ENCODE measurements at regions not wholly inside any gene's neighbourhood (a gene's known extent, or its start where the extent isn't known, plus 50 kb on each side); places are given as distances from the start of the nearest gene placed in this dataset.

DNA sequence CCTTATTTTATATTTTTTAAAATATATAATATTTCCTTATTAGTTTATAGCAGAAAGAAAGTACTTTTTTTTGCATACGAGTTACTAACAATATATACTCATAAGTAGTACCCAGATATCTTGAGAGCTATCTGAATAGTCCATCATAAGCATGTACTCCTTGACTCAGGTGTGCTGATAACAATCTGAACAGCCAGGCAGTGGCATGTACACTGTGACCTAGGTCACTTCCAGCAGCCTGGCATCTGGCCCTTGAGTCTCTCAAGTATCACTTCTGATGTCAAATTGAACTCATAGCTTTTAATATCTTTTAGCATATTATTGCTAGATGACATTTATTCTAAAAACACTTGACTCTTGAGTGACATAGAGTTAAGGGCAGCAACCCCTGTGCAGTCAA, 1576.7 kb downstream of the SLITRK1 start:
- Histone ChIP-seq H3K27me3 (ENCODE audit: control insufficient read depth, insufficient read depth, low read length) (no peaks in the 10 kb centered on the region), H3K36me3 (ENCODE audit: control insufficient read depth, insufficient read depth, low read length) (no peaks in the 10 kb centered on the region), H3K9ac (ENCODE audit: low read depth, low read length) (no peak overlapping the region), H3K4me1 (ENCODE audit: control insufficient read depth, insufficient read depth, low read length) (no peaks in the 10 kb centered on the region), H3K18ac (ENCODE audit: low read depth, low read length) (no peak overlapping the region), H2AK9ac (replicated peaks; ENCODE audit: low read depth, low read length, poor library complexity) (no peak overlapping the region), H3K4ac (ENCODE audit: low read depth, low read length) (no peak overlapping the region), H4K5ac (ENCODE audit: low read depth, low read length) (no peak overlapping the region), H2AFZ (replicated peaks; ENCODE audit: low read length, poor library complexity) (no peak overlapping the region), H3K9me1 (ENCODE audit: insufficient read depth, low read length) (no peaks in the 10 kb centered on the region), H3K56ac (ENCODE audit: extremely low read depth, insufficient read depth, low read length) (no peak overlapping the region), H3K27ac (ENCODE audit: insufficient read depth, low read length) (no peak overlapping the region), H3K4me3 (ENCODE audit: insufficient read depth, low read depth, low read length) (no peak overlapping the region), H2BK5ac (ENCODE audit: low read depth, low read length, poor library complexity, severe bottlenecking) (no peak overlapping the region), H3K14ac (replicated peaks; ENCODE audit: low read depth, low read length) (no peak overlapping the region), H2BK15ac (ENCODE audit: low read depth, low read length) (no peak overlapping the region), H4K91ac (ENCODE audit: insufficient read depth, low read depth, low read length) (no peak overlapping the region), H3K4me2 (ENCODE audit: low read depth, low read length) (no peak overlapping the region), H3K79me1 (ENCODE audit: low read depth in 1 of 2, low read length in 2 of 2) (no peaks in the 10 kb centered on the region), H2BK20ac (ENCODE audit: low read depth, low read length) (no peak overlapping the region), H3K9me3 (ENCODE audit: control insufficient read depth, insufficient read depth, low read length) (peaks cover 5% of the 10 kb centered on the region), H3K23ac (ENCODE audit: low read depth, low read length) (no peak overlapping the region), H4K20me1 (ENCODE audit: insufficient read depth, low read length) (no peaks in the 10 kb centered on the region), H2AK5ac (ENCODE audit: low read depth, low read length) (no peak overlapping the region), H4K8ac (ENCODE audit: low read depth in 2 of 2, low read length in 2 of 2) (no peak overlapping the region), H2BK120ac (ENCODE audit: low read depth, low read length) (no peak overlapping the region)
- DNase-seq (no peak), ATAC-seq (ENCODE audit: low read depth) (no peak)
- in situ Hi-C loops (cut with MboI; ENCODE audit: low sequenced_read_pairs) = no loop called here
- dilution Hi-C loops (cut with HindIII; ENCODE audit: low sequenced_read_pairs, unreplicated experiment) = no loop called here
- TF ChIP-seq MAFK (IDR thresholded peaks at IDR 0.05; ENCODE audit: low read depth, low read length) (no peak), CHD1 (IDR thresholded peaks at IDR 0.05; ENCODE audit: low read depth, low read length) (no peak), POLR2A (IDR thresholded peaks at IDR 0.05; ENCODE audit: low read depth, low read length) (no peak), MXI1 (IDR thresholded peaks at IDR 0.05; ENCODE audit: borderline replicate concordance, low read depth, low read length) (no peak), CEBPB (IDR thresholded peaks at IDR 0.05; ENCODE audit: low read depth, low read length) (no peak), MAZ (IDR thresholded peaks at IDR 0.05; ENCODE audit: borderline replicate concordance, low read depth, low read length) (no peak), RAD21 (IDR thresholded peaks at IDR 0.05; ENCODE audit: low read length) (no peak), SMC3 (IDR thresholded peaks at IDR 0.05; ENCODE audit: low read depth, low read length) (no peak), RFX5 (IDR thresholded peaks at IDR 0.05; ENCODE audit: low read depth, low read length) (no peak)
- TF ChIP-seq, protein P1, sequence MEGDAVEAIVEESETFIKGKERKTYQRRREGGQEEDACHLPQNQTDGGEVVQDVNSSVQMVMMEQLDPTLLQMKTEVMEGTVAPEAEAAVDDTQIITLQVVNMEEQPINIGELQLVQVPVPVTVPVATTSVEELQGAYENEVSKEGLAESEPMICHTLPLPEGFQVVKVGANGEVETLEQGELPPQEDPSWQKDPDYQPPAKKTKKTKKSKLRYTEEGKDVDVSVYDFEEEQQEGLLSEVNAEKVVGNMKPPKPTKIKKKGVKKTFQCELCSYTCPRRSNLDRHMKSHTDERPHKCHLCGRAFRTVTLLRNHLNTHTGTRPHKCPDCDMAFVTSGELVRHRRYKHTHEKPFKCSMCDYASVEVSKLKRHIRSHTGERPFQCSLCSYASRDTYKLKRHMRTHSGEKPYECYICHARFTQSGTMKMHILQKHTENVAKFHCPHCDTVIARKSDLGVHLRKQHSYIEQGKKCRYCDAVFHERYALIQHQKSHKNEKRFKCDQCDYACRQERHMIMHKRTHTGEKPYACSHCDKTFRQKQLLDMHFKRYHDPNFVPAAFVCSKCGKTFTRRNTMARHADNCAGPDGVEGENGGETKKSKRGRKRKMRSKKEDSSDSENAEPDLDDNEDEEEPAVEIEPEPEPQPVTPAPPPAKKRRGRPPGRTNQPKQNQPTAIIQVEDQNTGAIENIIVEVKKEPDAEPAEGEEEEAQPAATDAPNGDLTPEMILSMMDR (conservative IDR thresholded peaks at IDR 0.05; ENCODE audit: low read depth, low read length) = no peak
- no TSS peak for BruUV-seq (replicated peaks)
- no CpG with 5 or more reads among the region's 1 CpG for WGBS, 2 experiments (ENCODE audit: extremely low coverage in 2 of 2, insufficient read length in 1 of 2)
- intact Hi-C loops (cut with micrococcal nuclease) = no loop called here
- POLR2A ChIA-PET (ENCODE audit: unreplicated experiment) = no interaction called here
- CTCF ChIA-PET = no interaction called here

Data from IMR-90 (cell line).